GM21381 (cell line): ENCODE measurements at regions not wholly inside any gene's neighbourhood (a gene's known extent, or its start where the extent isn't known, plus 50 kb on each side); places are given as distances from the start of the nearest gene placed in this dataset.
"Not testable (repeated sequence)": the region's sequence is repeated elsewhere in the genome, so short reads cannot be mapped to it uniquely, and the experiment has no call there.

ENCODE experiments used
- ATAC-seq: cut with Tn5 transposase; IDR thresholded peaks from one replicate; pipeline ENCODE4 v1.9.1; 2021; ENCODE audit warnings: mild to moderate bottlenecking, moderate library complexity; ENCODE audit not compliant: unreplicated experiment

GRCh38 chr9:106082621-106083020 is 388.3 kb downstream of the TMEM38B start:
- no peak for ATAC-seq

DNA sequence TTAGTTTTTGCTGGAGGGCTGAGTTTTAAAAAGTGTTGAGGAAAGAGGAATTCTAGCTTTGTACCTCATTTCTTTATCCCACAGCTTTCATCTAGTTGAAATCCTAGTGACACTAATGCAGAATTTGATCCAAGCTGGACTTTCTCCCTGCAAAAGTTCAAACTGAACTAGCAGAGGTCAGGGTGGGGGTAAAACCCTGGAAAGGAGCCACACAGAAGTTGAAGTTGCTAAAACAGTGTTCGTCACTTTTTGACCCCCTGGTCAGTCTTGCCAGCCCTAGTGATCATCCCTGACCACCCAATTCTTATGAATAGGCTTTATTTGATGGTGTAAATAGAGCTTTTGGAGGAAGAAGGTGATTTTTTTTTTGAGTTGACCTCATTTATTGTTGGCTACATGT is 390.4 kb downstream of the TMEM38B start:
- no peak for ATAC-seq

GRCh38 chr9:106085479-106085878 is 391.1 kb downstream of the TMEM38B start:
- ATAC-seq: no peak

GRCh38 chr9:106092083-106092482 is 397.7 kb downstream of the TMEM38B start:
- no peak for ATAC-seq

DNA sequence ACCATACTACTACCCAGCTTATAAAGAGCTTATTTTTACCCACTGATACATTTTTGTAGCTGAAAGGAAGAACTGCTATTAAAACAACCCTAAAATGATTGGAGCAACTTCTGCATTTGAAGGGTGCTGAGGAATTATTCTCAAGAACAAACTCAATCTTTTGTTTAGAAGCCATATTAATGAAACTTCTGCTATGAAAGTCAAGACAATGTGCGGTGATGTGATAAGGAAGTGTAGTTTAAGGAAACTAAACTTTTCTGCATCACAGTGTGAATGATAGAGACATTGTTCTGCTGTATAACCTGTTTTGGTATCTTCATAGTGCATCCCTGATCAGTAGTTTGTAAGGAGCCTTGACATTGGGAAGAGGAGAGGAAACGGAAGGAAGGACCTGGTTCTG is 408.5 kb downstream of the TMEM38B start:
- ATAC-seq: no peak

DNA sequence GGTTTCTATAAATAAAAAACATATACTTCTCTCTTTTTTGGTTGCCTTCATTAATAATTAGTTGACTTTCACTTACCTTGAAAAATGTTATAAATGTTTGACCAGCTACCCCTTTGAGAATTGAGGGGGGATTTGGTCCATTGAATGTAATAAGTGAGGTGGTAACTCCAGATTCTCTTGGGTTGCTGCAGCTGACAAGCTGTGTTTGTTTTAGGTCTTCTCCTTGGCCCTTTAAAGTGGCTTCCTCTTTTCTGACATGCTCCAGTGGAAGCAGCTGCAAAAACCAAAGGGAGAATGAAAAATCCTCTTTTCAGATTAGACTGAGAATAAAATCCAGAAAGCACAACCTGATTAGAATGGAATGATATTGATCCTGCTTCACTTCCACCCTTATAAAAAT is 410.5 kb downstream of the TMEM38B start:
- ATAC-seq: no peak

GRCh38 chr9:106106396-106106795 is 412.1 kb downstream of the TMEM38B start:
- ATAC-seq: no peak

GRCh38 chr9:106107716-106108115 is 413.4 kb downstream of the TMEM38B start:
- ATAC-seq: no peak

DNA sequence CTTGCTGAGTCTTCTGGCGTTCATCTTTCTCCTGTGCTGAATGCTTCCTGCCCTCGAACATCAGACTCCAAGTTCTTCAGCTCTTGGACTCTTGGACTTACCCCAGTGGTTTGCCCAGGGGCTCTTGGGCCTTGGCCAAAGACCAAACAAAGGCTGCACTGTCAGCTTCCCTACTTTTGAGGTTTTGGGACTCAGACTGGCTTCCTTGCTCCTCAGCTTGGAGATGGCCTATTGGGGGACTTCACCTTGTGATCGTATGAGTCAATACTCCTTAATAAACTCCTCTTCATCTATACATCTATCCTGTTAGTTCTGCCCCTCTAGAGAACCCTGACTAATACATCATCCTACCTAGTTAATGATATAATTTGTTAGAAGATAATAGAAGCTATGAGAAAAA is 415.4 kb downstream of the TMEM38B start:
- not testable (repeated sequence) for ATAC-seq

GRCh38 chr9:106110483-106110882 is 416.1 kb downstream of the TMEM38B start:
- ATAC-seq: no peak

- no peak for ATAC-seq
These were observed 416.8 kb downstream of the TMEM38B start for GRCh38 chr9:106111039-106111730.

DNA sequence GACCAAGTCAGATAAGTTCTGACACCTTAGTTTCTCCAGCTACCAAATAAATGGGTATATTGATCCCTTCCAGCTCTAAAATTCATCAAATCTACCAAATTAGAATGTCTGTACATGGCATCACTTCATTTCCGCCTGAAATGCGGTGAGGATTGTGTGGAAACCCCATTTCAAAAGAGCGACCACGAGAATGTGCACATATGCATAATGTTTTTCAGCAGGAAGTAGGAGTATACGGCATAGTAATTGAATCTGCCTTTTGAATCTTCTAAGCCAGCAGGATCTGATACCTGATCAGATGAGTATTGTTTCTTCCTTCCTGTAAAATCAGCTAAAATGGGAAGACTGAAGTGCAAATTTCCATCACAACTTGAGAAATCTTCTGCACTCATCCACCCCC is 418.6 kb downstream of the TMEM38B start:
- no peak for ATAC-seq

DNA sequence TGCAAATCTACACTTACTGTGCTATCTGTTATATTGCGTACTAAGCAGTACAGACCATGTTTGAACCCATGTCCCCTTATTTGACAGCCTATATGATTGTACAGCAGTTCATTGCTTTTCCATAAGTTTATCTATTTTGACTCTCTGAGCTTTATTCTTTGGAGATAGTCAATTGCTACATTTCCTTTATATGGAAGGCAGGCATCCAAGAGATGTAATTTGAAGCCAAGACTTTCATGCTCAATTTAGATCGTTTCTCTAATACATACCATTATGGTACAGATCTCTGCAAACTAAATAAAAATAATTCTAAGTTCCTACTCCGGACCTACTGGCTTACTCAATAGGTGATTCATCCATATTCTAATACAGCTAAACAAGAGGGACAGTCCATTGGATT is 424.8 kb downstream of the TMEM38B start:
- no peak for ATAC-seq

DNA sequence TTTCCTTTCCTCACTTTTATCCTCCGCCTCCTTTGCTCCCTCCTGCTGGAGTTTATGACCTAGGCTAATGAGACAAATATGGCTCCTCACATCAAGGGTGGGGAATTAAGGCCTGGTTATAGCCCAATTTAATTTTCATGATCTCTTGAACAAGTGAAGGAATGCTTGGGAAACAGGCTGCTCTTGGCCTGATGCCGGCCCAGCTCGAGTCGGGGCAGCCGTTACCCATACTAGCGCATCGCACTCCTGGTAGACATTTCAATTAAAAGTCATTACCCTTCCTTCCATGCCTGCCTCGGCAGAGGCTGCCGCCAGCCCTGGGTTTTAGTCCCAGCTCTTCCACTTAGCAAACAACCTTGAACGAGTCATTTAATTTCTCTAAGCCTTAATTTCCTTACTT is 425.7 kb downstream of the TMEM38B start:
- ATAC-seq: no peak

GRCh38 chr9:106127776-106128175 is 433.4 kb downstream of the TMEM38B start:
- no peak for ATAC-seq

DNA sequence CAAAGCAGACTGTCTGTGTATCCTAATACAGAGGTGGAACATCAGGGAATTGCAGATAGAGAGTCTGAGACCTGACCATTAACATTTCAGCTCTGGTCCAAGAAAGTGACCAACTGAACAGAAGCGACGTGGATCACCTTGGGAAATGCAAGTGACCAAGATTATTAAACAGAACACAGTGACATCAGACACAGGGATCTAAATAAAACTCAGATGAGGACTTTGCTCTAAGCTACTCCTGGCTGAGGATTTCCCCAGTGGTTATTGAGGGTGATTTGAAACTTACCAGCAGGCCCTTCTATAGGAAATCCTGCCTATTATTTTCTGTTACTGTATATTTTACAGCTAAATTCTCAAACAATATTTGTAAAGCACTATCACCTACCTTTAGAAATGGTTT is 436.0 kb downstream of the TMEM38B start:
- no peak for ATAC-seq

DNA sequence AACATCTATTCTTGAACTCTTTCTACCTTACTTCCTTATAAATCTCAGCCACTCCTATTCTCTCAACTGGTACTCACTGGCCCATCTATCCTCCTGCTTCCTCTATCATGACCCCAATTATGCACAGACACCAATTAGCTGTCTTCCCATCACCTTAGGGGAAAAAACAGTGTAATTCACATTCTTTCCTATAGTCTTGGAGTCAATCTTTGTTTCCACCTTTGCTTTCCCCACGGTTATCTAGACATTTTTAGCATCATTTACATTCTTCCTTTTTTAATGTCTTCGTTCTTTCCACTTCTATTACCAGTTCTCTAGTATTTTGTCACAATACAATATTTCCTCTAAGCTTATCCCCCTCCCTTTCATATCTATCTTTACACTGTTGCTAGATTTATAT is 449.4 kb downstream of the TMEM38B start:
- no peak for ATAC-seq

- no peak for ATAC-seq
These were observed 451.9 kb downstream of the TMEM38B start for GRCh38 chr9:106146066-106146840.

DNA sequence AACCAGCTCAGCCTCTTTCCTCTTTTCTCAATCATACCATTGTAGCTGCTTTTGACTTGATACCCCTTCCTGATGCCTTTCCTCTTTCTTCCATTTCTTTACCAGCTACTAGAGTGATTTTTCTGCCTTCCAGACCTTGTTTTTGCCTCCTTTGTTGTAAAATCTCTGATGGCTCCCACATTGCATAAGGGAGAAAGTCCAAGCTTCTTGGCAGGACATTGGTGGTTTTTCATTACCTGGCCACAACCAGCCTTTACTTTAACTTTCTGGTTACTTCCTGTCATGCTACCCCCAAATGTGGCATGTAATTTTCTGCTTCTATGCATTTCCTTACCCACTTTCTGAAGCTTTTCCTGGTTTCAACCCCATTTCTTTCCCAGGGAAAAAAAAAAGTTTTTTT is 452.5 kb downstream of the TMEM38B start:
- no peak for ATAC-seq

DNA sequence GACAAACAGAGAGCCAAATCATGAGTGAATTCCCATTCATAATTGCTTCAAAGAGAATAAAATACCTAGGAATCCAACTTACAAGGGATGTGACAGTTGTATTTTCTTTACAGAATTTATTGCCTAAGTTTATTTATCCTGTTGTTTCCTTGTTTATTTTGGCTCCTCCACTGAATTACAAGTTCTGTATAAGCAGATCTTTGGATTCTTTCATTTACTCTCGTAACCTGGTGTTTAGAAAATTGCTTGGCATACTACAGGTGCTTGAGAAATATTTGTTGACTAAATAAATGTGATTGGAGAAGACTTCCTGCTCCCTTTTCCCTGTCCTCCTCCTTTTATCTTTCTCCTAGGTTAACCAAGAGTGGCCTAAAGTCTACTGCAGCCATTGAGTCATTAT is 455.6 kb downstream of the TMEM38B start:
- no peak for ATAC-seq

DNA sequence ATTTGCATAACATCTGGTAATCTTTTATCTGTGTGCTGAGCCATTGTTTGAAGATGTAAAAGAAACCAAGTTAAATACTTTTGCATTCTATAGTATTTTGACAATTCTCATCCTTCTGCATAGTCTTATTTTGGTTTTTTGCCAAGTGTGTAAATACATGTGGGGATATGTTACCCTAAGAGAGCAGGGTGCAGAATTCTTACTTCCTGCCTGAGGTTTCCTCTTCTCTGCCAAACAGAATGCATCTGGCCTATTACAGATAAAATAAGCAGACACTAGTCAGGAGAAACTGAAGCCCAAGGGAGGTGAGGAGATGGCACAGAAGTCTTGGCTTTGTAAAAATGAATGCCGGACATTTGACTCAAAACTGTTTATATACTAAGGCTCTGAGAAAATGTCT is 462.1 kb downstream of the TMEM38B start:
- no peak for ATAC-seq

GRCh38 chr9:106172265-106172664 is 477.9 kb downstream of the TMEM38B start:
- no peak for ATAC-seq

DNA sequence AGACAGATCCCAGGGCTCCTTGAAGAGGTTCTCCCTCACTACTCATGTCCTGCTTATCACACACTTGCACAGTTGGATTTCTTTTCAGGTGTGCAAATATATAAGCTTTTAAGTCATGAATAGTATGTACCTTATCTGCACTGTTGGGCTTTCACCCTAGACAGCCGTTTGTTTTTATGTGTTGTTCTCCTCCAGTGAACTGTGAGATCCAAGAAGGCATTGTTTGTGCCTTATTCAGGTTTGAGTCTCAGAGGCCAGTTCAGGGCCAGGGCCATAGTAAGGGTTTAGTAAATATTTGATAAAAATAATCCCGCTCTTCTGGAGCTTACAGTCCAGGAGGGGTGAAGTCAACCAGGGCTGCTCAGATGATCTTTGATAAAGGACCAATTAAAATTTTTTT is 480.0 kb downstream of the TMEM38B start:
- no peak for ATAC-seq
